Spleen (tissue), 11 donors: ENCODE measurements at regions not wholly inside any gene's neighbourhood (a gene's known extent, or its start where the extent isn't known, plus 50 kb on each side); places are given as distances from the start of the nearest gene placed in this dataset.

Experiments used
- DNase-seq: peaks from one replicate; pipeline ENCODE4 v3.0.0-alpha.2; 2020
- H3K27ac ChIP-seq, 8 donors: fragments of 200-600 bp; sonication (generic) in 7 of 8; 1 replicate in 4 of 8; 2 replicates in 4 of 8; pipeline versions ENCODE4 v1.5.0 to v1.8.0; 2016 to 2021; ENCODE audit warnings: inconsistent platforms in 4 of 8, mild to moderate bottlenecking in 4 of 8, moderate library complexity in 1 of 8
- H3K27me3 ChIP-seq, 7 donors: fragments of 200-600 bp; sonication (generic) in 6 of 7; replicated peaks in 1 of 7; 1 replicate in 4 of 7; 2 replicates in 3 of 7; pipeline versions ENCODE4 v1.5.0 to v1.8.0; 2016 to 2021; ENCODE audit warnings: inconsistent platforms in 3 of 7, mild to moderate bottlenecking in 1 of 7
- H3K36me3 ChIP-seq, 6 donors: fragments of 200-600 bp; sonication (generic) in 5 of 6; 1 replicate in 4 of 6; 2 replicates in 2 of 6; pipeline versions ENCODE4 v1.5.0 to v1.8.0; 2016 to 2021; ENCODE audit warnings: inconsistent platforms in 2 of 6
- H3K4me1 ChIP-seq, 6 donors: fragments of 200-600 bp; sonication (generic) in 5 of 6; 1 replicate in 3 of 6; 2 replicates in 3 of 6; pipeline versions ENCODE4 v1.5.0 to v1.8.0; 2016 to 2021; ENCODE audit warnings: inconsistent platforms in 3 of 6
- H3K4me3 ChIP-seq, 8 donors: fragments of 200-600 bp; sonication (generic) in 7 of 8; 1 replicate in 4 of 8; 2 replicates in 4 of 8; pipeline versions ENCODE4 v1.5.0 to v1.8.0; 2016 to 2021; ENCODE audit warnings: inconsistent platforms in 4 of 8, mild to moderate bottlenecking in 4 of 8, moderate library complexity in 2 of 8
- H3K9me3 ChIP-seq, 8 donors: fragments of 200-600 bp; sonication (generic) in 7 of 8; 1 replicate in 4 of 8; 2 replicates in 4 of 8; pipeline versions ENCODE4 v1.5.0 to v1.8.0; 2016 to 2021; ENCODE audit warnings: inconsistent platforms in 4 of 8
- POLR2A ChIP-seq, 3 donors: fragments of 450-650 bp; IDR thresholded peaks; one replicate each; pipeline ENCODE4 v1.5.1; 2017; ENCODE audit warnings: antibody characterized with exemption in 3 of 3, mild to moderate bottlenecking in 1 of 3
- POLR2AphosphoS5 ChIP-seq, 3 donors: sonication (generic); formaldehyde crosslinking; IDR thresholded peaks; one replicate each; pipeline ENCODE4 v1.5.1; 2017; ENCODE audit warnings: antibody characterized with exemption in 3 of 3
- WGBS, 5 donors: extraction: QIAGEN DNeasy Blood & Tissue Kit in 3 of 5; methylation state at CpG; one replicate each; pipeline versions ENCODE4 v1.1.5 to v1.1.7; 2013 to 2018; 5-methylcytosine and 5-hydroxymethylcytosine counted together
- intact Hi-C: fragments of 100-400 bp; cut with DNase I; formaldehyde crosslinking; loops from one replicate; pipeline ENCODE4 v1.15.0; 2023; ENCODE audit warnings: low total_unique reads
- TF ChIP-seq, protein P1 (sequence below), 11 experiments: fragments of 200-600 bp in 7 of 11; fragments of 450-650 bp in 4 of 11; sonication (generic) in 4 of 11; IDR thresholded peaks in 8 of 11; conservative IDR thresholded peaks in 3 of 11; 1 replicate in 7 of 11; 2 replicates in 4 of 11; pipeline versions ENCODE4 v1.4.0 to v1.8.0; 2016 to 2021; ENCODE audit warnings: antibody characterized with exemption in 11 of 11, inconsistent platforms in 4 of 11, mild to moderate bottlenecking in 1 of 11
- donor health status: healthy with polysubstance abuse.
- donor health status: DM: no; HTN: no; CAD: no; lungs with moderate emphysema.
- donor health status: DM: no; HTN: no; CAD: no.
- donor health status: Bipolar disorder and iron deficiency.
- donor health status: healthy.
- donor health status: DM: no; HTN: no; CAD: no.
- donor health status: DM: yes; HTN: yes; CAD: no.

DNA sequence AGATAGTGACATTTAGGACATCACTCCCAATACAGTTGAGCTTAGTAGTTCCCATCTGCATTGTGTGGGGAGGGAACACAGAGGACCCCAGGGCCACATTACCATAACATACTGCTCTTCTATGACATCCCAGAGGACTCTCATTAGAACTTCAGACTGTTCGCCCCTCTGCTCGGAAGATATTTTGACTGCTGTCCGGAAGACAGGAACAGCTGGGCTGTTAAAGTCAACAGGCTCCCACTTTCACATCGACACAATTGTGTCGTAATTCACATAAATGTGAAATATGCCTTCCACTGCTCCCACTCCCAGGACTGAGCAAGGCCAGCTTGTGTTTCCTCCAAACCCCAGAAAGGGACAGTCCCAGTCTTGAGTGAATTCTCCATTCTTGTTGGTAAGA lies 158.4 kb downstream of the SEC16B start:
- DNase-seq = no peak
- intact Hi-C loops = no loop called here

DNA sequence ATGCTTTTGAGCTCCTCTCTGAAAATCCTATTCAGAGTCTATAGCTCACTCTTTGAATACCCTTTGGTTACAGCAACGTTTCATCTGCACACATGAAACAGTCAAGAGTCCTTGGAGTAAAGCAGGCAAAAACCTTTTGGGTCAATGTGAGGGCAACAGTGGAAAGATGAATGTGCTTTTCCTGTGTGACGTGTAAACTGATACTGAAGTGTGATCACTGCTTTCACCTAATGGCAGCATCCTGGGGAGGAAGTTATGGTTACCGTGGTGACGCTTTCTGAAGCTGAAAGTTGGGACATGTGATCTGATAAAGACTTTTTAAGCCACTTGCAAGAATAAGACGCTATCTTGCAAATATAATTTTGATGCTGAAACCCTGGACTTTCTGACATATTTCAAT lies 160.0 kb downstream of the SEC16B start:
- TF ChIP-seq POLR2AphosphoS5 (IDR thresholded peaks at IDR 0.05) (no peak), POLR2A (IDR thresholded peaks at IDR 0.05) (no peak)
- TF ChIP-seq, protein P1, sequence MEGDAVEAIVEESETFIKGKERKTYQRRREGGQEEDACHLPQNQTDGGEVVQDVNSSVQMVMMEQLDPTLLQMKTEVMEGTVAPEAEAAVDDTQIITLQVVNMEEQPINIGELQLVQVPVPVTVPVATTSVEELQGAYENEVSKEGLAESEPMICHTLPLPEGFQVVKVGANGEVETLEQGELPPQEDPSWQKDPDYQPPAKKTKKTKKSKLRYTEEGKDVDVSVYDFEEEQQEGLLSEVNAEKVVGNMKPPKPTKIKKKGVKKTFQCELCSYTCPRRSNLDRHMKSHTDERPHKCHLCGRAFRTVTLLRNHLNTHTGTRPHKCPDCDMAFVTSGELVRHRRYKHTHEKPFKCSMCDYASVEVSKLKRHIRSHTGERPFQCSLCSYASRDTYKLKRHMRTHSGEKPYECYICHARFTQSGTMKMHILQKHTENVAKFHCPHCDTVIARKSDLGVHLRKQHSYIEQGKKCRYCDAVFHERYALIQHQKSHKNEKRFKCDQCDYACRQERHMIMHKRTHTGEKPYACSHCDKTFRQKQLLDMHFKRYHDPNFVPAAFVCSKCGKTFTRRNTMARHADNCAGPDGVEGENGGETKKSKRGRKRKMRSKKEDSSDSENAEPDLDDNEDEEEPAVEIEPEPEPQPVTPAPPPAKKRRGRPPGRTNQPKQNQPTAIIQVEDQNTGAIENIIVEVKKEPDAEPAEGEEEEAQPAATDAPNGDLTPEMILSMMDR (IDR thresholded peaks at IDR 0.05 in 8 of 11, conservative IDR thresholded peaks at IDR 0.05 in 3 of 11) = no peak

More for the DNA sequence above, 158.4 kb downstream of the SEC16B start:
- Histone ChIP-seq H3K27ac (peak overlapping the region in 4 of 8 donors; percentile 13 to 48 (median 34)), H3K4me1 (peaks cover 0 to 12% (median 0%) of the 10 kb centered on the region in 6 donors), H3K36me3 (no peaks in the 10 kb centered on the region), H3K4me3 (no peak overlapping the region), H3K27me3 (no peaks in the 10 kb centered on the region), H3K9me3 (peaks cover 0 to 34% (median 6%) of the 10 kb centered on the region in 8 donors)
- 30 to 38% (median 36%) methylated on average over 5 of the region's 5 CpGs for WGBS, 5 donors
- TF ChIP-seq POLR2AphosphoS5 (IDR thresholded peaks at IDR 0.05) = no peak
- TF ChIP-seq POLR2A (IDR thresholded peaks at IDR 0.05) = no peak
- TF ChIP-seq, protein P1 (IDR thresholded peaks at IDR 0.05 in 8 of 11, conservative IDR thresholded peaks at IDR 0.05 in 3 of 11) = no peak

DNA sequence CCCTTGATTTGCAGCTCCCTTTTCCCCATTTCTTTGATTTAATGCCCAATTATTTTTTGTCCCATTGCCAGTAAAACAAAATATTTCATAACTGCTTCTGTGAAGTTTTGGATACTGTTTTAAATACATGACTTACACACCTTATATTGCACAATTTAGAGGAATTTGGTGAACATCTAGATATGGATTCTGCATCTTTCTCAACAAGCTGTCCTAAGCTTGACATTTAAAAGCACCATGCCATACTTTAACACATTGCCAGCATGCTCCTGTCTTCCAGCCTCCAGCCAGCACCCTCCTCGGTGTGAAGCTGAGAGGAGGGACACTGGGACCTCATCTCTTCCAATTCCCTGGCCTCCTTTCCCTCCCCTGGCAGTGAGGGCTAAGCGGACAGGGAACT lies 167.6 kb downstream of the SEC16B start:
- H3K36me3 ChIP-seq = no peaks in the 10 kb centered on the region
- H3K9me3 ChIP-seq = peaks cover 0 to 29% (median 12%) of the 10 kb centered on the region in 8 donors
- 68 to 87% (median 73%) methylated on average over 2 of the region's 2 CpGs for WGBS, 5 donors
- no peak overlapping the region for H3K27ac ChIP-seq
- no peak for TF ChIP-seq POLR2A (IDR thresholded peaks at IDR 0.05)
- no peak for TF ChIP-seq POLR2AphosphoS5 (IDR thresholded peaks at IDR 0.05)
- TF ChIP-seq, protein P1 (IDR thresholded peaks at IDR 0.05 in 8 of 11, conservative IDR thresholded peaks at IDR 0.05 in 3 of 11) = no peak
- H3K4me3 ChIP-seq = no peak overlapping the region
- H3K4me1 ChIP-seq = no peaks in the 10 kb centered on the region
- no peak for DNase-seq
- intact Hi-C loops = no loop called here
- H3K27me3 ChIP-seq = no peaks in the 10 kb centered on the region

More for the DNA sequence above, 160.0 kb downstream of the SEC16B start:
- H3K4me1 ChIP-seq = peaks cover 0 to 12% (median 0%) of the 10 kb centered on the region in 6 donors
- 55 to 67% (median 62%) methylated on average over 5 of the region's 5 CpGs for WGBS, 5 donors
- intact Hi-C loops = no loop called here
- H3K36me3 ChIP-seq = no peaks in the 10 kb centered on the region
- H3K27ac ChIP-seq = no peak overlapping the region
- DNase-seq = no peak
- peaks cover 0 to 33% (median 0%) of the 10 kb centered on the region in 8 donors for H3K9me3 ChIP-seq
- no peaks in the 10 kb centered on the region for H3K27me3 ChIP-seq
- H3K4me3 ChIP-seq = no peak overlapping the region

DNA sequence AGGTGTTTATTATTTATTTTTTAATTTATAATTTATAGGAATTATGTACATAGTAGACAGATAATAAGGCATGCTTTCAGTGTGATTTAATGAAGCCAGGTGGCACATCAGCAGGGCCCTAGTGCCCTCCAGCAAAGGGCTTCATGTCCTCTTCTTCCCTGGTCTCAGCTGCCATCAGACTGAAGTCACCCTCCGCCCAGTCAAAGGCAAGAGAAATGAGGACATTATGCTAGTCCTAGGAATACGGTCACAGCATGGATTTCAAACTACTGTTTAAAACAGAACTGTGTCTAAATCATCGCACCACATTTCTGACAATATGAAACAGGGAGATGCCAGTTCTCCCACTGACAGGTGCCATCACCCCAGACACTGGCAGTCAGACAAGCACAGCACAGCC lies 168.1 kb downstream of the SEC16B start:
- H3K9me3 ChIP-seq = peaks cover 0 to 29% (median 12%) of the 10 kb centered on the region in 8 donors
- DNase-seq = no peak
- TF ChIP-seq, protein P1 (IDR thresholded peaks at IDR 0.05 in 8 of 11, conservative IDR thresholded peaks at IDR 0.05 in 3 of 11) = no peak
- TF ChIP-seq POLR2A (IDR thresholded peaks at IDR 0.05) (no peak), POLR2AphosphoS5 (IDR thresholded peaks at IDR 0.05) (no peak)
- no peaks in the 10 kb centered on the region for H3K36me3 ChIP-seq
- WGBS, 5 donors = 86 to 96% (median 90%) methylated on average over 3 of the region's 3 CpGs
- intact Hi-C loops = no loop called here
- no peaks in the 10 kb centered on the region for H3K4me1 ChIP-seq
- no peak overlapping the region for H3K27ac ChIP-seq
- no peaks in the 10 kb centered on the region for H3K27me3 ChIP-seq
- no peak overlapping the region for H3K4me3 ChIP-seq
